B cell (primary cell): ENCODE measurements at regions not wholly inside any gene's neighbourhood (a gene's known extent, or its start where the extent isn't known, plus 50 kb on each side); places are given as distances from the start of the nearest gene placed in this dataset.

Source experiments
- ATAC-seq: fragments of 200-7000 bp; cut with Tn5 transposase; one replicate; pipeline ENCODE4 v1.10.0; 2021; ENCODE audit warnings: low read depth, mild to moderate bottlenecking, moderate number of reproducible peaks, moderate library complexity
- CTCF ChIA-PET: fragments of 350-600 bp; sonication (Branson Sonifier 250); formaldehyde crosslinking; loops from one replicate; lab custom pipeline; 2021; ENCODE audit warnings: antibody characterized with exemption, inconsistent platforms; lab: Charles Lee
- POLR2A ChIA-PET: fragments of 350-600 bp; sonication (Branson Sonifier 250); formaldehyde crosslinking; loops from one replicate; lab custom pipeline; 2021; ENCODE audit warnings: antibody characterized with exemption; lab: Charles Lee
- DNase-seq: peaks from one replicate; pipeline ENCODE4 v3.0.0; 2013
- H2AFZ ChIP-seq: 2 replicates; pipeline ENCODE4 v1.6.1; 2012; ENCODE audit warnings: mild to moderate bottlenecking, low read depth, low read length; ENCODE audit not compliant: insufficient read depth, poor library complexity, severe bottlenecking
- H3K27ac ChIP-seq, 2 donors: 1 replicate in 1 of 2; 2 replicates in 1 of 2; pipeline ENCODE4 v1.5.1; 2012 to 2013; ENCODE audit warnings: low read length in 2 of 2, mild to moderate bottlenecking in 2 of 2, moderate library complexity in 1 of 2
- H3K27me3 ChIP-seq, 4 experiments: fragments of 200-600 bp in 1 of 4; sonication (generic) in 1 of 4; replicated peaks in 1 of 4; 1 replicate in 2 of 4; 2 replicates in 2 of 4; pipeline versions ENCODE4 v1.6.1 to v1.7.0; 2013 to 2016; ENCODE audit warnings: low read length in 3 of 4, mild to moderate bottlenecking in 2 of 4, mixed read lengths in 1 of 4, moderate library complexity in 1 of 4; ENCODE audit not compliant: insufficient read depth in 4 of 4, control insufficient read depth in 3 of 4; ENCODE audit errors: control extremely low read depth in 1 of 4
- H3K36me3 ChIP-seq, 2 experiments: replicated peaks in 1 of 2; 1 replicate in 1 of 2; 2 replicates in 1 of 2; pipeline versions ENCODE4 v1.6.1 to v1.7.1; 2013; ENCODE audit warnings: low read length in 1 of 2; ENCODE audit not compliant: insufficient read depth in 2 of 2, control insufficient read depth in 1 of 2; ENCODE audit errors: control extremely low read depth in 1 of 2, extremely low read depth in 1 of 2
- H3K4me1 ChIP-seq, 2 donors: fragments of 200-600 bp in 1 of 2; sonication (generic) in 1 of 2; 1 replicate in 1 of 2; 2 replicates in 1 of 2; pipeline versions ENCODE4 v1.5.1 to v1.6.1; 2013 to 2017; ENCODE audit warnings: low read length in 2 of 2; ENCODE audit not compliant: control insufficient read depth in 2 of 2, insufficient read depth in 2 of 2
- H3K4me2 ChIP-seq: replicated peaks from 2 replicates; pipeline ENCODE3; 2012; ENCODE audit warnings: mild to moderate bottlenecking, low read depth, low read length; ENCODE audit not compliant: poor library complexity, severe bottlenecking
- H3K4me3 ChIP-seq, 5 experiments: fragments of 200-600 bp in 1 of 5; sonication (generic) in 1 of 5; 1 replicate in 3 of 5; 2 replicates in 2 of 5; pipeline versions ENCODE4 v1.5.1 to v1.7.0; 2011 to 2016; ENCODE audit warnings: low read length in 4 of 5, mild to moderate bottlenecking in 4 of 5, low read depth in 2 of 5, control low read depth in 1 of 5, moderate library complexity in 1 of 5; ENCODE audit not compliant: insufficient read depth in 1 of 5; ENCODE audit errors: control extremely low read depth in 1 of 5, extremely low read depth in 1 of 5
- H3K79me2 ChIP-seq: fragments of 200-600 bp; sonication (generic); one replicate; pipeline ENCODE4 v1.6.0; 2016; ENCODE audit warnings: low read length; ENCODE audit not compliant: control insufficient read depth, insufficient read depth
- H3K9ac ChIP-seq: fragments of 200-600 bp; sonication (generic); 2 replicates; pipeline ENCODE4 v1.6.1; 2017; ENCODE audit warnings: mild to moderate bottlenecking, low read length, moderate library complexity
- H3K9me3 ChIP-seq, 3 donors: one replicate each; pipeline versions ENCODE4 v1.6.1 to v1.7.1; 2013; ENCODE audit warnings: low read length in 2 of 3; ENCODE audit not compliant: control insufficient read depth in 2 of 3, insufficient read depth in 1 of 3; ENCODE audit errors: control extremely low read depth in 1 of 3
- H4K20me1 ChIP-seq: 2 replicates; pipeline ENCODE4 v1.6.0; 2012; ENCODE audit warnings: mild to moderate bottlenecking, low read length; ENCODE audit not compliant: insufficient read depth, control insufficient read depth, poor library complexity, severe bottlenecking
- H3K27ac Mint-ChIP-seq: one replicate; pipeline ENCODE4 v1.8.0; 2021; ENCODE audit warnings: mixed read lengths
- H3K27me3 Mint-ChIP-seq: one replicate; pipeline ENCODE4 v1.8.0; 2021; ENCODE audit warnings: mixed read lengths
- H3K4me1 Mint-ChIP-seq: one replicate; pipeline ENCODE4 v1.8.0; 2021; ENCODE audit warnings: mixed read lengths
- H3K4me3 Mint-ChIP-seq: one replicate; pipeline ENCODE4 v1.8.0; 2021; ENCODE audit warnings: mixed read lengths
- H3K9me3 Mint-ChIP-seq: one replicate; pipeline ENCODE4 v1.8.0; 2022; ENCODE audit warnings: mixed read lengths; ENCODE audit not compliant: insufficient read depth
- EZH2 ChIP-seq: IDR thresholded peaks from 2 replicates; pipeline ENCODE4 v1.6.1; 2012; ENCODE audit warnings: borderline replicate concordance, low read depth, mild to moderate bottlenecking, moderate library complexity, low read length; ENCODE audit not compliant: insufficient read depth, poor library complexity, severe bottlenecking
- WGBS: methylation state at CpG from one replicate; pipeline ENCODE4 v1.1.5; 2013; ENCODE audit warnings: missing lambda C conversion rate; ENCODE audit not compliant: insufficient coverage; 5-methylcytosine and 5-hydroxymethylcytosine counted together
- intact Hi-C: fragments of 100-400 bp; cut with micrococcal nuclease; formaldehyde crosslinking; loops from one replicate; pipeline ENCODE4 v1.10.0; 2022
- TF ChIP-seq, protein P1 (sequence below): fragments of 200-600 bp; IDR thresholded peaks from one replicate; pipeline ENCODE4 v1.8.0; 2022; ENCODE audit warnings: antibody characterized with exemption, mild to moderate bottlenecking

- POLR2A ChIA-PET = interaction anchor here (0.7 kb wide), 1 partner anchor 54 kb away, joined by 3 read pairs; no protein-coding TSS in a partner anchor
- Histone ChIP-seq H3K9me3 (peaks cover 0 to 3% (median 0%) of the 10 kb centered on the region in 3 donors), H3K9ac (no peak overlapping the region), H3K27ac (no peak overlapping the region), H2AFZ (no peak overlapping the region), H4K20me1 (no peaks in the 10 kb centered on the region), H3K4me3 (no peak overlapping the region), H3K36me3 (no peaks in the 10 kb centered on the region), H3K27me3 (peaks cover 0 to 9% (median 2%) of the 10 kb centered on the region in 4 experiments), H3K4me1 (peaks cover 19 to 32% of the 10 kb centered on the region in 2 donors), H3K79me2 (no peaks in the 10 kb centered on the region), H3K4me2 (no peak overlapping the region)
- CTCF ChIA-PET = no interaction called here
- intact Hi-C loops = no loop called here
- Mint-ChIP-seq H3K4me3 (no peak overlapping the region), H3K27ac (no peak overlapping the region), H3K4me1 (peaks cover 36% of the 10 kb centered on the region), H3K9me3 (no peaks in the 10 kb centered on the region), H3K27me3 (peaks cover 19% of the 10 kb centered on the region)
- no peak for TF ChIP-seq EZH2
- TF ChIP-seq, protein P1, sequence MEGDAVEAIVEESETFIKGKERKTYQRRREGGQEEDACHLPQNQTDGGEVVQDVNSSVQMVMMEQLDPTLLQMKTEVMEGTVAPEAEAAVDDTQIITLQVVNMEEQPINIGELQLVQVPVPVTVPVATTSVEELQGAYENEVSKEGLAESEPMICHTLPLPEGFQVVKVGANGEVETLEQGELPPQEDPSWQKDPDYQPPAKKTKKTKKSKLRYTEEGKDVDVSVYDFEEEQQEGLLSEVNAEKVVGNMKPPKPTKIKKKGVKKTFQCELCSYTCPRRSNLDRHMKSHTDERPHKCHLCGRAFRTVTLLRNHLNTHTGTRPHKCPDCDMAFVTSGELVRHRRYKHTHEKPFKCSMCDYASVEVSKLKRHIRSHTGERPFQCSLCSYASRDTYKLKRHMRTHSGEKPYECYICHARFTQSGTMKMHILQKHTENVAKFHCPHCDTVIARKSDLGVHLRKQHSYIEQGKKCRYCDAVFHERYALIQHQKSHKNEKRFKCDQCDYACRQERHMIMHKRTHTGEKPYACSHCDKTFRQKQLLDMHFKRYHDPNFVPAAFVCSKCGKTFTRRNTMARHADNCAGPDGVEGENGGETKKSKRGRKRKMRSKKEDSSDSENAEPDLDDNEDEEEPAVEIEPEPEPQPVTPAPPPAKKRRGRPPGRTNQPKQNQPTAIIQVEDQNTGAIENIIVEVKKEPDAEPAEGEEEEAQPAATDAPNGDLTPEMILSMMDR = no peak
- 100% methylated on average over 3 of the region's 3 CpGs for WGBS
- ATAC-seq (no peak), DNase-seq (no peak)
Observed at GRCh38 chr3:194195611-194196010, 59.7 kb downstream of the HES1 start.

- Mint-ChIP-seq H3K4me1 (peaks cover 36% of the 10 kb centered on the region), H3K4me3 (no peak overlapping the region), H3K9me3 (no peaks in the 10 kb centered on the region), H3K27ac (no peak overlapping the region), H3K27me3 (peaks cover 23% of the 10 kb centered on the region)
- no peaks in the 10 kb centered on the region for H3K36me3 ChIP-seq
- no peaks in the 10 kb centered on the region for H4K20me1 ChIP-seq
- peaks cover 0 to 20% (median 4%) of the 10 kb centered on the region in 4 experiments for H3K27me3 ChIP-seq
- no peak overlapping the region for H3K4me2 ChIP-seq
- H3K9me3 ChIP-seq = no peaks in the 10 kb centered on the region
- H3K4me1 ChIP-seq = peaks cover 19 to 32% of the 10 kb centered on the region in 2 donors
- ChIA-PET CTCF (interaction anchor here (1.5 kb wide), 1 partner anchor 119 kb away, joined by 5 read pairs; no protein-coding TSS in a partner anchor), POLR2A (no interaction called here)
- TF ChIP-seq EZH2 = no peak
- TF ChIP-seq, protein P1 = no peak
- no peak overlapping the region for H2AFZ ChIP-seq
- intact Hi-C loops = no loop called here
- DNase-seq (no peak), ATAC-seq (no peak)
- no peaks in the 10 kb centered on the region for H3K79me2 ChIP-seq
- no peak overlapping the region for H3K27ac ChIP-seq
- no peak overlapping the region for H3K4me3 ChIP-seq
- no peak overlapping the region for H3K9ac ChIP-seq
- WGBS = 100% methylated on average over 3 of the region's 9 CpGs
Observed at GRCh38 chr3:194196876-194197275, 60.9 kb downstream of the HES1 start.
